GM18499 (cell line): ENCODE measurements at regions not wholly inside any gene's neighbourhood (a gene's known extent, or its start where the extent isn't known, plus 50 kb on each side); places are given as distances from the start of the nearest gene placed in this dataset.
"Not testable (repeated sequence)": the region's sequence is repeated elsewhere in the genome, so short reads cannot be mapped to it uniquely, and the experiment has no call there.

ENCODE experiments used
- ATAC-seq: cut with Tn5 transposase; IDR thresholded peaks from one replicate; pipeline ENCODE4 v1.9.1; 2021; ENCODE audit warnings: moderate number of reproducible peaks; ENCODE audit not compliant: insufficient read depth, unreplicated experiment

- not testable (repeated sequence) for ATAC-seq
Measured at GRCh38 chr2:111436411-111436810, 315.7 kb downstream of the BCL2L11 start.

- not testable (repeated sequence) for ATAC-seq
Measured at GRCh38 chr2:111437288-111437990, 316.7 kb downstream of the BCL2L11 start.

GRCh38 chr2:111438161-111438560, 317.4 kb downstream of the BCL2L11 start:
- ATAC-seq, result not testable (repeated sequence)

GRCh38 chr2:111439237-111439636, 318.5 kb downstream of the BCL2L11 start:
- not testable (repeated sequence) for ATAC-seq

GRCh38 chr2:111441614-111442013, 320.9 kb downstream of the BCL2L11 start:
- ATAC-seq, result not testable (repeated sequence)

- ATAC-seq, result not testable (repeated sequence)
Measured at GRCh38 chr2:111442767-111443454, 322.2 kb downstream of the BCL2L11 start.

- ATAC-seq, result not testable (repeated sequence)
Measured at GRCh38 chr2:111444516-111444915, 323.8 kb downstream of the BCL2L11 start.

GRCh38 chr2:111445191-111445929, 324.6 kb downstream of the BCL2L11 start:
- not testable (repeated sequence) for ATAC-seq

GRCh38 chr2:111445941-111446340, 325.2 kb downstream of the BCL2L11 start:
- ATAC-seq, result not testable (repeated sequence)

- not testable (repeated sequence) for ATAC-seq
Measured at GRCh38 chr2:111447482-111447881, 326.8 kb downstream of the BCL2L11 start.

GRCh38 chr2:111448796-111449195, 328.1 kb downstream of the BCL2L11 start:
- ATAC-seq, result not testable (repeated sequence)

GRCh38 chr2:111450526-111450925, 329.8 kb downstream of the BCL2L11 start:
- ATAC-seq, result not testable (repeated sequence)

GRCh38 chr2:111451692-111452199, 331.0 kb downstream of the BCL2L11 start:
- ATAC-seq, result not testable (repeated sequence)

- not testable (repeated sequence) for ATAC-seq
Measured at GRCh38 chr2:111452208-111452607, 331.5 kb downstream of the BCL2L11 start.

GRCh38 chr2:111453308-111453707, 332.6 kb downstream of the BCL2L11 start:
- not testable (repeated sequence) for ATAC-seq

- ATAC-seq, result not testable (repeated sequence)
Measured at GRCh38 chr2:111453816-111454215, 333.1 kb downstream of the BCL2L11 start.

- peak; percentile 59 for ATAC-seq
Measured at GRCh38 chr2:111454404-111454803, 333.7 kb downstream of the BCL2L11 start.

- not testable (repeated sequence) for ATAC-seq
Measured at GRCh38 chr2:111455016-111456015, 334.6 kb downstream of the BCL2L11 start.

GRCh38 chr2:111457191-111457590, 336.5 kb downstream of the BCL2L11 start:
- ATAC-seq, result not testable (repeated sequence)
